GM12878 (cell line): ENCODE measurements at regions not wholly inside any gene's neighbourhood (a gene's known extent, or its start where the extent isn't known, plus 50 kb on each side); places are given as distances from the start of the nearest gene placed in this dataset.

Experiments
- ATAC-seq: fragments of 200-7000 bp; cut with Tn5 transposase; 3 replicates; pipeline ENCODE4 v1.9.1; 2020; ENCODE audit warnings: mild to moderate bottlenecking, moderate library complexity
- BruUV-seq: library from RNA; stranded (reverse); fragments of 400-500 nt; replicated peaks from 2 replicates; lab custom pipeline; 2021; lab: Mats Ljungman, UMichigan
- CTCF ChIA-PET: fragments of 300-600 bp; sonication (Branson Sonifier 250); formaldehyde crosslinking; extraction: SDS; loops from one replicate; lab custom pipeline; 2021; ENCODE audit warnings: inconsistent platforms; lab: Yijun Ruan, JAX
- POLR2A ChIA-PET: fragments of 350-600 bp; formaldehyde crosslinking; extraction: SDS; loops from one replicate; lab custom pipeline; 2021; ENCODE audit warnings: inconsistent platforms; lab: Charles Lee
- RAD21 ChIA-PET: fragments of 300-600 bp; sonication (Branson Sonifier 250); formaldehyde crosslinking; loops from one replicate; lab custom pipeline; 2023; ENCODE audit warnings: antibody characterized with exemption; ENCODE audit not compliant: unreplicated experiment; lab: Charles Lee
- SMC1A ChIA-PET: fragments of 300-600 bp; sonication (Branson Sonifier 250); formaldehyde crosslinking; loops from one replicate; lab custom pipeline; 2023; ENCODE audit not compliant: unreplicated experiment, uncharacterized antibody; lab: Charles Lee
- DNase-seq: peaks from one replicate; pipeline ENCODE4 v3.0.0-alpha.2; 2011; ENCODE audit warnings: low read depth, low spot score
- FAIRE-seq: peaks from 3 replicates; lab custom pipeline; 2011; peaks lifted over from hg19 to GRCh38; lab: Jason Lieb, UNC
- H2AFZ ChIP-seq: 2 replicates; pipeline ENCODE4 v1.6.0; 2011; ENCODE audit warnings: low read depth, low read length, control low read depth; ENCODE audit not compliant: control insufficient read depth
- H3K27ac ChIP-seq: 2 replicates; pipeline ENCODE4 v1.5.1; 2011; ENCODE audit warnings: control low read depth; ENCODE audit not compliant: control insufficient read depth, insufficient read depth
- H3K27me3 ChIP-seq, 2 experiments: replicated peaks in 1 of 2; 2 replicates each; pipeline versions ENCODE4 v1.6.0 to v1.6.1; 2011; ENCODE audit warnings: low read length in 1 of 2; ENCODE audit not compliant: control insufficient read depth in 2 of 2, insufficient read depth in 2 of 2
- H3K36me3 ChIP-seq, 2 experiments: 2 replicates each; pipeline ENCODE4 v1.5.1; 2011; ENCODE audit warnings: low read length in 1 of 2; ENCODE audit not compliant: control insufficient read depth in 2 of 2, insufficient read depth in 2 of 2
- H3K4me1 ChIP-seq: 2 replicates; pipeline ENCODE4 v1.6.1; 2011; ENCODE audit warnings: mild to moderate bottlenecking, low read length, moderate library complexity, mixed read lengths; ENCODE audit not compliant: control insufficient read depth, insufficient read depth
- H3K4me2 ChIP-seq: 2 replicates; pipeline ENCODE4 v1.6.0; 2011; ENCODE audit warnings: control low read depth; ENCODE audit not compliant: control insufficient read depth, insufficient read depth
- H3K4me3 ChIP-seq: fragments of 200-600 bp; sonication (generic); 2 replicates; pipeline ENCODE4 v1.5.1; 2016
- H3K79me2 ChIP-seq: 2 replicates; pipeline ENCODE4 v1.6.0; 2011; ENCODE audit warnings: low read length; ENCODE audit not compliant: control insufficient read depth, insufficient read depth
- H3K9ac ChIP-seq: 2 replicates; pipeline ENCODE4 v1.8.0; 2011; ENCODE audit warnings: low read length, control low read depth, mixed read lengths; ENCODE audit not compliant: control insufficient read depth, insufficient read depth
- H3K9me3 ChIP-seq: replicated peaks from 3 replicates; pipeline ENCODE4 v1.5.1; 2011; ENCODE audit warnings: mild to moderate bottlenecking, low read length; ENCODE audit not compliant: control insufficient read depth, insufficient read depth
- H4K20me1 ChIP-seq: 2 replicates; pipeline ENCODE4 v1.6.0; 2011; ENCODE audit not compliant: control insufficient read depth, insufficient read depth
- BMI1 ChIP-seq: fragments of 450-650 bp; IDR thresholded peaks from 2 replicates; pipeline ENCODE4 v1.6.1; 2016; ENCODE audit warnings: mild to moderate bottlenecking, moderate library complexity, borderline replicate concordance
- FOS ChIP-seq: IDR thresholded peaks from 3 replicates; pipeline ENCODE4 v1.6.1; 2011; ENCODE audit warnings: borderline replicate concordance; ENCODE audit not compliant: insufficient read length; ENCODE audit errors: extremely low read depth
- GABPA ChIP-seq: IDR thresholded peaks from 2 replicates; pipeline ENCODE4 v1.6.1; 2014; ENCODE audit warnings: antibody characterized with exemption, low read depth, mild to moderate bottlenecking, inconsistent platforms
- MTA3 ChIP-seq: IDR thresholded peaks from 2 replicates; pipeline ENCODE4 v1.6.1; 2012; ENCODE audit warnings: low read length, inconsistent platforms, borderline replicate concordance
- RB1 ChIP-seq: fragments of 450-650 bp; formaldehyde crosslinking; IDR thresholded peaks from 2 replicates; pipeline ENCODE4 v1.6.1; 2017; ENCODE audit warnings: mild to moderate bottlenecking, borderline replicate concordance
- SREBF2 ChIP-seq: IDR thresholded peaks from 2 replicates; pipeline ENCODE4 v1.6.1; 2012; ENCODE audit warnings: mild to moderate bottlenecking, low read length
- STAT1 ChIP-seq: fragments of 450-650 bp; conservative IDR thresholded peaks from 2 replicates; pipeline ENCODE4 v1.6.1; 2014; ENCODE audit warnings: antibody characterized with exemption, mild to moderate bottlenecking
- ZNF217 ChIP-seq: fragments of 450-650 bp; IDR thresholded peaks from 2 replicates; pipeline ENCODE4 v1.6.1; 2017; ENCODE audit warnings: antibody characterized with exemption, mild to moderate bottlenecking
- in situ Hi-C: fragments of 300-500 bp; cut with MboI; formaldehyde crosslinking; loops from 9 replicates; pipeline ENCODE4 v1.14.3; 2018; ENCODE audit warnings: mixed read lengths
- intact Hi-C: fragments of 100-400 bp; cut with micrococcal nuclease; formaldehyde crosslinking; loops from one replicate; pipeline ENCODE4 v1.14.2; 2022; ENCODE audit not compliant: unreplicated experiment
- TF ChIP-seq, protein P1 (sequence below): IDR thresholded peaks from 2 replicates; pipeline ENCODE4 v1.6.1; 2011; ENCODE audit warnings: mild to moderate bottlenecking, low read depth, low read length, moderate library complexity; ENCODE audit not compliant: insufficient replicate concordance
- TF ChIP-seq, protein P2 (sequence below): fragments of 450-650 bp; IDR thresholded peaks from 2 replicates; pipeline ENCODE4 v1.6.1; 2017; ENCODE audit warnings: mild to moderate bottlenecking, low read depth, inconsistent platforms; ENCODE audit not compliant: poor library complexity, severe bottlenecking
- TF ChIP-seq, protein P3 (sequence below): fragments of 450-650 bp; IDR thresholded peaks from 2 replicates; pipeline ENCODE4 v1.6.1; 2017; ENCODE audit warnings: mild to moderate bottlenecking
- TF ChIP-seq, protein P4 (sequence below): fragments of 450-650 bp; formaldehyde crosslinking; IDR thresholded peaks from 2 replicates; pipeline ENCODE4 v1.4.0; 2020; ENCODE audit warnings: mild to moderate bottlenecking, moderate library complexity

GRCh38 chr9:84460695-84461094 is 120.1 kb upstream of the SLC28A3 start:
- no peak overlapping the region for H3K27ac ChIP-seq
- H3K36me3 ChIP-seq = no peaks in the 10 kb centered on the region
- no peak for TF ChIP-seq GABPA
- TF ChIP-seq, protein P1, sequence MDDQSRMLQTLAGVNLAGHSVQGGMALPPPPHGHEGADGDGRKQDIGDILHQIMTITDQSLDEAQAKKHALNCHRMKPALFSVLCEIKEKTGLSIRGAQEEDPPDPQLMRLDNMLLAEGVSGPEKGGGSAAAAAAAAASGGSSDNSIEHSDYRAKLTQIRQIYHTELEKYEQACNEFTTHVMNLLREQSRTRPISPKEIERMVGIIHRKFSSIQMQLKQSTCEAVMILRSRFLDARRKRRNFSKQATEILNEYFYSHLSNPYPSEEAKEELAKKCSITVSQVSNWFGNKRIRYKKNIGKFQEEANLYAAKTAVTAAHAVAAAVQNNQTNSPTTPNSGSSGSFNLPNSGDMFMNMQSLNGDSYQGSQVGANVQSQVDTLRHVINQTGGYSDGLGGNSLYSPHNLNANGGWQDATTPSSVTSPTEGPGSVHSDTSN = no peak
- TF ChIP-seq, protein P2, sequence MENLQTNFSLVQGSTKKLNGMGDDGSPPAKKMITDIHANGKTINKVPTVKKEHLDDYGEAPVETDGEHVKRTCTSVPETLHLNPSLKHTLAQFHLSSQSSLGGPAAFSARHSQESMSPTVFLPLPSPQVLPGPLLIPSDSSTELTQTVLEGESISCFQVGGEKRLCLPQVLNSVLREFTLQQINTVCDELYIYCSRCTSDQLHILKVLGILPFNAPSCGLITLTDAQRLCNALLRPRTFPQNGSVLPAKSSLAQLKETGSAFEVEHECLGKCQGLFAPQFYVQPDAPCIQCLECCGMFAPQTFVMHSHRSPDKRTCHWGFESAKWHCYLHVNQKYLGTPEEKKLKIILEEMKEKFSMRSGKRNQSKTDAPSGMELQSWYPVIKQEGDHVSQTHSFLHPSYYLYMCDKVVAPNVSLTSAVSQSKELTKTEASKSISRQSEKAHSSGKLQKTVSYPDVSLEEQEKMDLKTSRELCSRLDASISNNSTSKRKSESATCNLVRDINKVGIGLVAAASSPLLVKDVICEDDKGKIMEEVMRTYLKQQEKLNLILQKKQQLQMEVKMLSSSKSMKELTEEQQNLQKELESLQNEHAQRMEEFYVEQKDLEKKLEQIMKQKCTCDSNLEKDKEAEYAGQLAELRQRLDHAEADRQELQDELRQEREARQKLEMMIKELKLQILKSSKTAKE = no peak
- no peak for TF ChIP-seq BMI1
- no peak for TF ChIP-seq FOS
- TF ChIP-seq MTA3 = no peak
- TF ChIP-seq, protein P3, sequence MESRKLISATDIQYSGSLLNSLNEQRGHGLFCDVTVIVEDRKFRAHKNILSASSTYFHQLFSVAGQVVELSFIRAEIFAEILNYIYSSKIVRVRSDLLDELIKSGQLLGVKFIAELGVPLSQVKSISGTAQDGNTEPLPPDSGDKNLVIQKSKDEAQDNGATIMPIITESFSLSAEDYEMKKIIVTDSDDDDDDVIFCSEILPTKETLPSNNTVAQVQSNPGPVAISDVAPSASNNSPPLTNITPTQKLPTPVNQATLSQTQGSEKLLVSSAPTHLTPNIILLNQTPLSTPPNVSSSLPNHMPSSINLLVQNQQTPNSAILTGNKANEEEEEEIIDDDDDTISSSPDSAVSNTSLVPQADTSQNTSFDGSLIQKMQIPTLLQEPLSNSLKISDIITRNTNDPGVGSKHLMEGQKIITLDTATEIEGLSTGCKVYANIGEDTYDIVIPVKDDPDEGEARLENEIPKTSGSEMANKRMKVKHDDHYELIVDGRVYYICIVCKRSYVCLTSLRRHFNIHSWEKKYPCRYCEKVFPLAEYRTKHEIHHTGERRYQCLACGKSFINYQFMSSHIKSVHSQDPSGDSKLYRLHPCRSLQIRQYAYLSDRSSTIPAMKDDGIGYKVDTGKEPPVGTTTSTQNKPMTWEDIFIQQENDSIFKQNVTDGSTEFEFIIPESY = no peak
- TF ChIP-seq RB1 = no peak
- TF ChIP-seq ZNF217 = no peak
- no peak for TF ChIP-seq SREBF2
- TF ChIP-seq STAT1 = no peak
- TF ChIP-seq, protein P4, sequence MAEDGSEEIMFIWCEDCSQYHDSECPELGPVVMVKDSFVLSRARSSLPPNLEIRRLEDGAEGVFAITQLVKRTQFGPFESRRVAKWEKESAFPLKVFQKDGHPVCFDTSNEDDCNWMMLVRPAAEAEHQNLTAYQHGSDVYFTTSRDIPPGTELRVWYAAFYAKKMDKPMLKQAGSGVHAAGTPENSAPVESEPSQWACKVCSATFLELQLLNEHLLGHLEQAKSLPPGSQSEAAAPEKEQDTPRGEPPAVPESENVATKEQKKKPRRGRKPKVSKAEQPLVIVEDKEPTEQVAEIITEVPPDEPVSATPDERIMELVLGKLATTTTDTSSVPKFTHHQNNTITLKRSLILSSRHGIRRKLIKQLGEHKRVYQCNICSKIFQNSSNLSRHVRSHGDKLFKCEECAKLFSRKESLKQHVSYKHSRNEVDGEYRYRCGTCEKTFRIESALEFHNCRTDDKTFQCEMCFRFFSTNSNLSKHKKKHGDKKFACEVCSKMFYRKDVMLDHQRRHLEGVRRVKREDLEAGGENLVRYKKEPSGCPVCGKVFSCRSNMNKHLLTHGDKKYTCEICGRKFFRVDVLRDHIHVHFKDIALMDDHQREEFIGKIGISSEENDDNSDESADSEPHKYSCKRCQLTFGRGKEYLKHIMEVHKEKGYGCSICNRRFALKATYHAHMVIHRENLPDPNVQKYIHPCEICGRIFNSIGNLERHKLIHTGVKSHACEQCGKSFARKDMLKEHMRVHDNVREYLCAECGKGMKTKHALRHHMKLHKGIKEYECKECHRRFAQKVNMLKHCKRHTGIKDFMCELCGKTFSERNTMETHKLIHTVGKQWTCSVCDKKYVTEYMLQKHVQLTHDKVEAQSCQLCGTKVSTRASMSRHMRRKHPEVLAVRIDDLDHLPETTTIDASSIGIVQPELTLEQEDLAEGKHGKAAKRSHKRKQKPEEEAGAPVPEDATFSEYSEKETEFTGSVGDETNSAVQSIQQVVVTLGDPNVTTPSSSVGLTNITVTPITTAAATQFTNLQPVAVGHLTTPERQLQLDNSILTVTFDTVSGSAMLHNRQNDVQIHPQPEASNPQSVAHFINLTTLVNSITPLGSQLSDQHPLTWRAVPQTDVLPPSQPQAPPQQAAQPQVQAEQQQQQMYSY (CRISPR knock-in tag) = no peak
- POLR2A ChIA-PET = no interaction called here
- ATAC-seq (no peak), FAIRE-seq (no peak), DNase-seq (no peak)
- H3K79me2 ChIP-seq = no peaks in the 10 kb centered on the region
- H3K9ac ChIP-seq = no peak overlapping the region
- intact Hi-C loops = no loop called here
- CTCF ChIA-PET = interaction anchor here (1.7 kb wide), 1 partner anchor 64 kb away, joined by 7 read pairs; no protein-coding TSS in a partner anchor
- H2AFZ ChIP-seq = no peak overlapping the region
- no peaks in the 10 kb centered on the region for H4K20me1 ChIP-seq
- SMC1A ChIA-PET = interaction anchor here (1.1 kb wide), 1 partner anchor 64 kb away, joined by 3 read pairs; no protein-coding TSS in a partner anchor
- in situ Hi-C loops = loop anchor here (25.0 kb wide), 1 partner anchor 98 kb away; no protein-coding TSS in a partner anchor
- no peaks in the 10 kb centered on the region for H3K4me1 ChIP-seq
- no TSS peak for BruUV-seq
- H3K4me2 ChIP-seq = no peak overlapping the region
- H3K9me3 ChIP-seq = no peaks in the 10 kb centered on the region
- no peaks in the 10 kb centered on the region for H3K27me3 ChIP-seq
- RAD21 ChIA-PET = no interaction called here
- no peak overlapping the region for H3K4me3 ChIP-seq
